RWPE1 (cell line): ENCODE measurements at regions not wholly inside any gene's neighbourhood (a gene's known extent, or its start where the extent isn't known, plus 50 kb on each side); places are given as distances from the start of the nearest gene placed in this dataset.

ENCODE experiments used
- CTCF ChIA-PET: fragments of 350-600 bp; sonication (Branson Sonifier 250); formaldehyde crosslinking; extraction: SDS; loops from one replicate; lab custom pipeline; 2021; lab: Yijun Ruan, JAX
- POLR2A ChIA-PET: fragments of 400-600 bp; formaldehyde crosslinking; extraction: SDS; loops from one replicate; lab custom pipeline; 2020; ENCODE audit warnings: antibody characterized with exemption; ENCODE audit not compliant: low non-redundant PET; lab: Yijun Ruan, JAX
- DNase-seq: peaks from one replicate; pipeline ENCODE4 v3.0.0; 2012; ENCODE audit warnings: low spot score
- H3K27ac ChIP-seq: fragments of 450-650 bp; 2 replicates; pipeline ENCODE4 v1.5.1; 2017
- TF ChIP-seq, protein P1 (sequence below): fragments of 450-650 bp; conservative IDR thresholded peaks from 2 replicates; pipeline ENCODE4 v1.5.1; 2017; ENCODE audit warnings: low read depth, mild to moderate bottlenecking

DNA sequence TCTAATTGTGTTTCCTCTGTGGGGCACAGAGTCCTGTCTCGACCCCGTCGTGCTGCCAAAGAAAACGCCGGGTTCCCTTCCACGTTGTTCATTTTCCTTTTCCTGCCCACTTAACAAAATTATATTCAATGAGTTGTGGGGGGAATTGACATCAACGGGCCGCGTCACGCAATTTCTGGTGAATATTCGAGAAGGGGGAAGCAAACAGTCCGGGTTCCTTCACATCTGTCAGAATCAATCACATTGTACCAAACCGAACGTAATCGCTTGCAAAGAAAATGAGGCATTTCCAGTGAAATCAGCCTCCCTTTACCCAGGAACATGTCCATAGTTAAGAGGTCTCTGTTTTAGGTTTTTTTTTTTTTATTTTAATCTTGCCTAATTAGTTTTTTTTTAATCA is 243.5 kb downstream of the SHOX start:
- TF ChIP-seq, protein P1, sequence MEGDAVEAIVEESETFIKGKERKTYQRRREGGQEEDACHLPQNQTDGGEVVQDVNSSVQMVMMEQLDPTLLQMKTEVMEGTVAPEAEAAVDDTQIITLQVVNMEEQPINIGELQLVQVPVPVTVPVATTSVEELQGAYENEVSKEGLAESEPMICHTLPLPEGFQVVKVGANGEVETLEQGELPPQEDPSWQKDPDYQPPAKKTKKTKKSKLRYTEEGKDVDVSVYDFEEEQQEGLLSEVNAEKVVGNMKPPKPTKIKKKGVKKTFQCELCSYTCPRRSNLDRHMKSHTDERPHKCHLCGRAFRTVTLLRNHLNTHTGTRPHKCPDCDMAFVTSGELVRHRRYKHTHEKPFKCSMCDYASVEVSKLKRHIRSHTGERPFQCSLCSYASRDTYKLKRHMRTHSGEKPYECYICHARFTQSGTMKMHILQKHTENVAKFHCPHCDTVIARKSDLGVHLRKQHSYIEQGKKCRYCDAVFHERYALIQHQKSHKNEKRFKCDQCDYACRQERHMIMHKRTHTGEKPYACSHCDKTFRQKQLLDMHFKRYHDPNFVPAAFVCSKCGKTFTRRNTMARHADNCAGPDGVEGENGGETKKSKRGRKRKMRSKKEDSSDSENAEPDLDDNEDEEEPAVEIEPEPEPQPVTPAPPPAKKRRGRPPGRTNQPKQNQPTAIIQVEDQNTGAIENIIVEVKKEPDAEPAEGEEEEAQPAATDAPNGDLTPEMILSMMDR = no peak
- H3K27ac ChIP-seq = no peak overlapping the region
- POLR2A ChIA-PET = no interaction called here
- no peak for DNase-seq
- CTCF ChIA-PET = no interaction called here

DNA sequence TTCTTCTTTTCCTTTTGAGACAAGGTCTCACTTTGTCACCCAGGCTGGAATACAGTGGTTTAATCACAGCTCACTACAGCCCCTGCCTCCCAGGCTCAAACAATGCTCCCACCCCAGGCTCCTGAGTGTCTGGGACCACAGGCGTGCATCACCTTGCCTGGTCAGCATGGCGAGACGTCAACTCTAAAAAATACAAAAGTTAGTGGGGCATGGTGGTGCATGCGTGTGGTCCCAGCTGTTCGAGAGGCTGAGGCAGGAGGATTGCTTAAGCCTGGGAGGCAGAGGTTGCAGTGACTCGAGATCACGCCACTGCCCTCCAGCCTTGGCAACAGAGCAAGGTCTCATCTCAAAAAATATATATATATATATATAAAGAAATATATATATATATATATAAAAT is 242.4 kb downstream of the SHOX start:
- no peak for DNase-seq
- POLR2A ChIA-PET = no interaction called here
- no peak overlapping the region for H3K27ac ChIP-seq
- TF ChIP-seq, protein P1 = no peak
- CTCF ChIA-PET = no interaction called here

DNA sequence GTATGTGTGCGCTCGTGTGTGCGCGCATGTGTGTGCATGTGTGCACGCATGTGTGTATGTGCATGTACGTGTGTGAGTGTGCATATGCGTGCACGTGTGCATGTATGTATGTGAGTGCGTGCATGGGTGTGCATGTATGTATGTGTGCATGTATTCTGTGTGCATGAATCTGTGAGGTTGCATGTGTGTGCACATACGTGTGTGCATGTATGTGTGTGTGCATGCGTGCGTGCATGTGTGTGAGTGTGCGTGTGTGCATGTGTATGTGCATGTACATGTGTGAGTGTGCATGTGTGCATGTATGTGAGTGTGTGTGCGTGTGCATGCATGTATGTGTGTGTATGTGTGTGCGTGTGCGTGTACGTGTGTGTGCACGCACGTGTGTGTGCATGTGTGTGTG is 241.5 kb downstream of the SHOX start:
- CTCF ChIA-PET = no interaction called here
- POLR2A ChIA-PET = no interaction called here
- no peak overlapping the region for H3K27ac ChIP-seq
- TF ChIP-seq, protein P1 = no peak
- no peak for DNase-seq

DNA sequence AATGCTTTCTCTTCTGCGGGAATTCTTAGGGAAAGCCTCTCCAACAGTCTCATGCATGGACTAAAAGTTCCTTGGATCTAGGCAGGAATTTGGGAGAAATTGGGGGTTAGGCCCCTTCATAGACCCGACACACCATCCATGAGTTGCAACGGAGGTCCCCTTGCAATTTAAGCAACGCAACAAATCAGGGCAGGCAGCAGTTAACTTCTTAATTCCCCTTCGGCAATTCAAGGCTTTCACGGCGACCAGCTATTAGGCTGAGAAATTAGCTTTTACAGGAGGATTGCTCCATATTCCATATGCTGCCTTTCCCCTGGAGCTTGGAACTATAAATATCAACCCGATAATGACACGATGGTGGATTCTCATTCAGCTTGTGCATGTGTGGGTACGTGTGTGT is 241.0 kb downstream of the SHOX start:
- ChIA-PET POLR2A (no interaction called here), CTCF (no interaction called here)
- TF ChIP-seq, protein P1 = no peak

DNA sequence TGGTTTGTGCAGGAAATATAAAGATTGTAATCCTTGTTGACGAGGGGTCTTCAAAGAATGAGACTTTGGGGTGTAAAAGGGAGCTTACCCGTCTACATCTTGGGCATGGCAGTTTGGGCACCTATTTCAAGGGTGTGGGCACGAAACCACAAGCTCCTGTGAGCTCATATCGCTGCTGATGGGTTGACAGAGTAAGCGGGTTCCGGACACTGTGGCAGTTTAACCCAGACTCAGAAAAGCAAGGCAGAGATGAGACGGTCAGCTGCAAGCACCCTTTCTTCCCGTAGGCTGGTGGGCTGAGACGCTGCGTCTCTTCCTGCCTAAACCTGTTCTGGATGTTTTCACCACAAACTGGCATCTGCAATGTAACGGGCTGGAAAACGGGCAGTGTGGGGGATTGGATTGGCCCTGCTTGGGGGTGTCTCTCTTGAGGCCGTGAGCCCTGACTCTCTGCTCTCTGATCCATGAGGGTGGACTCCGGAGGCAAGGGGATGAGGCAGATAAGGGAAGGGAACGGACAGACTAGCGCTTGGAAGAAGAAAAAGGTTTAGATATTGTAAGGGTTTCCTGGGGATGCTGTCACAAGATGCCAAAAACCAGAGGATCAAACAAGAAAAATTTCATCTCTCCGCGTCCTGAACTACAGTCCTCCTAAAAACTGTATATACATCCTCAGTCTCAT is 237.5 kb downstream of the SHOX start:
- POLR2A ChIA-PET = no interaction called here
- no peak for DNase-seq
- H3K27ac ChIP-seq = no peak overlapping the region
- TF ChIP-seq, protein P1 = no peak
- CTCF ChIA-PET = no interaction called here

More for the DNA sequence above, 241.0 kb downstream of the SHOX start:
- DNase-seq = no peak
- no peak overlapping the region for H3K27ac ChIP-seq

DNA sequence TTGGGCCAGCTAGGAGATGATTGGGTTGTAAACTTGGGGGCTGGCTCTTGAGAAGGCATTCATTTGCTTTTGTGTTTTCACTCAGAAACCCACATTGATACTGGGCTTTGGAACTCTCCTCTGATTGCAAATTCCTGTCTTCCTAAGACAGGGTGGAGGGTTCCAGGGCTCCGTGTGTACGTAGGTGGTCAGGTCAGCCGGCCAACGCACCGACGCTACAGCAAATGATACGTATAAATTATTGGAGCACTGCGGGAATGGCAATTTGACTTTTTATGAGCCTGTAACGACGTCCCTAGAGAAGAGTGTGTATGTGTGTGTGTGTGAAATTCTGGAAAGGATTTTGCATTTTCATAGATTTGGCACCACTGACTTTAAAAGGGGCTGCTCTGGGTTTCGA is 236.9 kb downstream of the SHOX start:
- TF ChIP-seq, protein P1 = no peak
- DNase-seq = no peak
- CTCF ChIA-PET = no interaction called here
- POLR2A ChIA-PET = no interaction called here
- no peak overlapping the region for H3K27ac ChIP-seq
